Ectodermal cell (in vitro differentiated cells): ENCODE measurements at regions not wholly inside any gene's neighbourhood (a gene's known extent, or its start where the extent isn't known, plus 50 kb on each side); places are given as distances from the start of the nearest gene placed in this dataset.

ENCODE experiments used
- H3K27ac ChIP-seq: 2 replicates; pipeline ENCODE4 v1.7.0; 2013; ENCODE audit warnings: mild to moderate bottlenecking, low read depth, low read length; ENCODE audit not compliant: insufficient read depth, poor library complexity, severe bottlenecking
- H3K27me3 ChIP-seq: 2 replicates; pipeline ENCODE4 v1.7.0; 2013; ENCODE audit warnings: mild to moderate bottlenecking, low read length; ENCODE audit not compliant: insufficient read depth, control insufficient read depth, poor library complexity, severe bottlenecking
- H3K36me3 ChIP-seq: one replicate; pipeline ENCODE4 v1.7.0; 2013; ENCODE audit warnings: low read length; ENCODE audit not compliant: control insufficient read depth, insufficient read depth
- H3K4me1 ChIP-seq: one replicate; pipeline ENCODE4 v1.7.0; 2013; ENCODE audit warnings: low read length; ENCODE audit not compliant: control insufficient read depth, insufficient read depth
- H3K4me3 ChIP-seq: 2 replicates; pipeline ENCODE4 v1.7.0; 2013; ENCODE audit warnings: low read depth, low read length, control low read depth; ENCODE audit not compliant: insufficient read depth
- H3K9me3 ChIP-seq: 2 replicates; pipeline ENCODE4 v1.7.0; 2013; ENCODE audit warnings: mild to moderate bottlenecking, low read length, moderate library complexity; ENCODE audit not compliant: control insufficient read depth
- whole genome bisulfite sequencing, 2 experiments: methylation state at CpG; one replicate each; pipeline ENCODE4 v1.1.7; 2013; ENCODE audit warnings: missing lambda C conversion rate in 2 of 2; 5-methylcytosine and 5-hydroxymethylcytosine counted together

- Histone ChIP-seq H3K36me3 (no peaks in the 10 kb centered on the region), H3K27me3 (no peaks in the 10 kb centered on the region), H3K9me3 (no peaks in the 10 kb centered on the region), H3K4me1 (no peaks in the 10 kb centered on the region), H3K27ac (no peak overlapping the region), H3K4me3 (no peak overlapping the region)
- whole genome bisulfite sequencing, 2 experiments: 93 to 96% methylated on average over 2 of the region's 2 CpGs
Measured at GRCh38 chr4:35912174-35912573, 332.1 kb downstream of the ARAP2 start.

- WGBS, 2 experiments: 47 to 70% methylated on average over 1 of the region's 1 CpG
- Histone ChIP-seq H3K27me3 (no peaks in the 10 kb centered on the region), H3K4me3 (no peak overlapping the region), H3K4me1 (no peaks in the 10 kb centered on the region), H3K27ac (no peak overlapping the region), H3K36me3 (no peaks in the 10 kb centered on the region), H3K9me3 (no peaks in the 10 kb centered on the region)
Measured at GRCh38 chr4:35918491-35918977, 325.8 kb downstream of the ARAP2 start.

- Histone ChIP-seq H3K36me3 (no peaks in the 10 kb centered on the region), H3K9me3 (no peaks in the 10 kb centered on the region), H3K27ac (no peak overlapping the region), H3K4me3 (no peak overlapping the region), H3K4me1 (no peaks in the 10 kb centered on the region), H3K27me3 (no peaks in the 10 kb centered on the region)
- WGBS, 2 experiments: 85 to 97% methylated on average over 2 of the region's 3 CpGs
Measured at GRCh38 chr4:35925806-35926205, 318.5 kb downstream of the ARAP2 start.

GRCh38 chr4:35926788-35927187, 317.5 kb downstream of the ARAP2 start:
- WGBS, 2 experiments: 92 to 94% methylated on average over 3 of the region's 3 CpGs
- Histone ChIP-seq H3K4me1 (no peaks in the 10 kb centered on the region), H3K27me3 (no peaks in the 10 kb centered on the region), H3K4me3 (no peak overlapping the region), H3K36me3 (no peaks in the 10 kb centered on the region), H3K9me3 (no peaks in the 10 kb centered on the region), H3K27ac (no peak overlapping the region)

GRCh38 chr4:35933901-35934300, 310.4 kb downstream of the ARAP2 start:
- no peaks in the 10 kb centered on the region for H3K9me3 ChIP-seq
- 43 to 52% methylated on average over 3 of the region's 3 CpGs for WGBS, 2 experiments
- no peak overlapping the region for H3K4me3 ChIP-seq
- H3K36me3 ChIP-seq: no peaks in the 10 kb centered on the region
- no peak overlapping the region for H3K27ac ChIP-seq
- H3K4me1 ChIP-seq: no peaks in the 10 kb centered on the region
- no peaks in the 10 kb centered on the region for H3K27me3 ChIP-seq

GRCh38 chr4:35934320-35934981, 309.9 kb downstream of the ARAP2 start:
- no peaks in the 10 kb centered on the region for H3K27me3 ChIP-seq
- no peaks in the 10 kb centered on the region for H3K4me1 ChIP-seq
- H3K27ac ChIP-seq: no peak overlapping the region
- H3K4me3 ChIP-seq: no peak overlapping the region
- 50 to 62% methylated on average over 3 to 4 of the region's 5 CpGs for WGBS, 2 experiments
- no peaks in the 10 kb centered on the region for H3K36me3 ChIP-seq
- H3K9me3 ChIP-seq: no peaks in the 10 kb centered on the region

- no peaks in the 10 kb centered on the region for H3K4me1 ChIP-seq
- H3K9me3 ChIP-seq: no peaks in the 10 kb centered on the region
- no peak overlapping the region for H3K4me3 ChIP-seq
- H3K36me3 ChIP-seq: no peaks in the 10 kb centered on the region
- 96% methylated on average over 2 to 3 of the region's 3 CpGs for WGBS, 2 experiments
- no peak overlapping the region for H3K27ac ChIP-seq
- H3K27me3 ChIP-seq: no peaks in the 10 kb centered on the region
Measured at GRCh38 chr4:35938936-35939335, 305.4 kb downstream of the ARAP2 start.

- 94 to 95% methylated on average over 1 of the region's 1 CpG for WGBS, 2 experiments
- H3K27ac ChIP-seq: no peak overlapping the region
- no peaks in the 10 kb centered on the region for H3K9me3 ChIP-seq
- no peaks in the 10 kb centered on the region for H3K27me3 ChIP-seq
- H3K36me3 ChIP-seq: no peaks in the 10 kb centered on the region
- no peak overlapping the region for H3K4me3 ChIP-seq
- H3K4me1 ChIP-seq: no peaks in the 10 kb centered on the region
Measured at GRCh38 chr4:35939751-35940150, 304.6 kb downstream of the ARAP2 start.

GRCh38 chr4:35942092-35942491, 302.2 kb downstream of the ARAP2 start:
- Histone ChIP-seq H3K9me3 (no peaks in the 10 kb centered on the region), H3K4me3 (no peak overlapping the region), H3K27ac (no peak overlapping the region), H3K36me3 (no peaks in the 10 kb centered on the region), H3K27me3 (no peaks in the 10 kb centered on the region), H3K4me1 (no peaks in the 10 kb centered on the region)
- 80 to 93% methylated on average over 1 to 2 of the region's 2 CpGs for WGBS, 2 experiments

GRCh38 chr4:35943606-35944005, 300.7 kb downstream of the ARAP2 start:
- Histone ChIP-seq H3K9me3 (no peaks in the 10 kb centered on the region), H3K36me3 (no peaks in the 10 kb centered on the region), H3K27me3 (no peaks in the 10 kb centered on the region), H3K4me1 (no peaks in the 10 kb centered on the region), H3K4me3 (no peak overlapping the region), H3K27ac (no peak overlapping the region)

GRCh38 chr4:35948171-35948570, 296.1 kb downstream of the ARAP2 start:
- Histone ChIP-seq H3K27ac (no peak overlapping the region), H3K4me1 (no peaks in the 10 kb centered on the region)
- 96 to 100% methylated on average over 2 of the region's 2 CpGs for WGBS, 2 experiments

More at GRCh38 chr4:35948171-35948570, 296.1 kb downstream of the ARAP2 start:
- no peaks in the 10 kb centered on the region for H3K9me3 ChIP-seq
- H3K4me3 ChIP-seq: no peak overlapping the region
- H3K27me3 ChIP-seq: no peaks in the 10 kb centered on the region
- no peaks in the 10 kb centered on the region for H3K36me3 ChIP-seq
